ENCODE measurements at regions not wholly inside any gene's neighbourhood (a gene's known extent, or its start where the extent isn't known, plus 50 kb on each side); places are given as distances from the start of the nearest gene placed in this dataset.
"Not testable (repeated sequence)": the region's sequence is repeated elsewhere in the genome, so short reads cannot be mapped to it uniquely, and the experiment has no call there.

DNA sequence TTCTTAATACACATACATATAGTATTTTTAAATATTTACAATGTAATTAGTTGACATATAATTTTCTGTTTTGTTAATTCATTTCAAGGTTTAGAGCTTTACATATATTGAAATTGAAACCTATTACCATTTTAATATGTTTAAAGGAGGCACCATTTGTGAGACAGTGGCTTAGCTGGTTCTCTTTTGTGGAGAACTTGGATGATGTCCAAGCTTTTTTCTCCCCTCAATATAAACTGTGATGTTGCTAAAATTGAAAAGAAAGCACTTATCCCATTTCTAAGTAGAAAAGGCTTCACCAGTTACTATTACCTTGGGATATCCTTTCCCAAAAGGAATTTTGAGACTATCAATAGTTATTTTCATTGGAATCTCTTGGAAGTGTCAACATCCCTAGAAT is 707.2 kb downstream of the NTRK3 start:
- H3K27me3 ChIP-seq: no peaks in the 10 kb centered on the region
- no peaks in the 10 kb centered on the region for H3K36me3 ChIP-seq
- no peaks in the 10 kb centered on the region for H3K9me3 ChIP-seq (ENCODE audit: low read depth)
- no peak overlapping the region for H3K4me3 ChIP-seq
- no peak for DNase-seq (ENCODE audit: low read depth in 1 of 2, low spot score in 1 of 2)
- TF ChIP-seq, protein P1, sequence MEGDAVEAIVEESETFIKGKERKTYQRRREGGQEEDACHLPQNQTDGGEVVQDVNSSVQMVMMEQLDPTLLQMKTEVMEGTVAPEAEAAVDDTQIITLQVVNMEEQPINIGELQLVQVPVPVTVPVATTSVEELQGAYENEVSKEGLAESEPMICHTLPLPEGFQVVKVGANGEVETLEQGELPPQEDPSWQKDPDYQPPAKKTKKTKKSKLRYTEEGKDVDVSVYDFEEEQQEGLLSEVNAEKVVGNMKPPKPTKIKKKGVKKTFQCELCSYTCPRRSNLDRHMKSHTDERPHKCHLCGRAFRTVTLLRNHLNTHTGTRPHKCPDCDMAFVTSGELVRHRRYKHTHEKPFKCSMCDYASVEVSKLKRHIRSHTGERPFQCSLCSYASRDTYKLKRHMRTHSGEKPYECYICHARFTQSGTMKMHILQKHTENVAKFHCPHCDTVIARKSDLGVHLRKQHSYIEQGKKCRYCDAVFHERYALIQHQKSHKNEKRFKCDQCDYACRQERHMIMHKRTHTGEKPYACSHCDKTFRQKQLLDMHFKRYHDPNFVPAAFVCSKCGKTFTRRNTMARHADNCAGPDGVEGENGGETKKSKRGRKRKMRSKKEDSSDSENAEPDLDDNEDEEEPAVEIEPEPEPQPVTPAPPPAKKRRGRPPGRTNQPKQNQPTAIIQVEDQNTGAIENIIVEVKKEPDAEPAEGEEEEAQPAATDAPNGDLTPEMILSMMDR (IDR thresholded peaks at IDR 0.05; ENCODE audit: low read depth, low read length): no peak
- H3K4me1 ChIP-seq (ENCODE audit: low read depth): no peaks in the 10 kb centered on the region
- H3K27ac ChIP-seq: no peak overlapping the region

DNA sequence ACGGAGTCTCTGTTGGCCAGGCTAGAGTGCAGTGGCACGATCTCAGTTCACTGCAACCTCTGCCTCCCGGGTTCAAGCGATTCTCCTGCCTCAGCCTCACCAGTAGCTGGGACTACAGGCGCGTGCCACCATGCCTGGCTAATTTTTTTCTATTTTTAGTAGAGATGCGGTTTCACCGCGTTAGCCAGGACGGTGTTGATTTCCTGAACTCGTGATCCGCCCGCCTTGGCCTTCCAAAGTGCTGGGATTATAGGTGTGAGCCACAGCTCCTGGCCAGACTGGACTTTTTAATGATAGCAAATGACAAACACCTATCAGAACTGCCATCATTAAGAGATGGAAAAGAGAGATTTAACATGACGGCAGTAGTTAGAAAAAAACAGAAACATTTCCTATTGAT is 707.9 kb downstream of the NTRK3 start:
- H3K4me3 ChIP-seq; H3K27me3 ChIP-seq; DNase-seq (ENCODE audit: low read depth in 1 of 2, low spot score in 1 of 2); H3K4me1 ChIP-seq (ENCODE audit: low read depth); H3K27ac ChIP-seq; H3K9me3 ChIP-seq (ENCODE audit: low read depth); H3K36me3 ChIP-seq: not testable (repeated sequence)

DNA sequence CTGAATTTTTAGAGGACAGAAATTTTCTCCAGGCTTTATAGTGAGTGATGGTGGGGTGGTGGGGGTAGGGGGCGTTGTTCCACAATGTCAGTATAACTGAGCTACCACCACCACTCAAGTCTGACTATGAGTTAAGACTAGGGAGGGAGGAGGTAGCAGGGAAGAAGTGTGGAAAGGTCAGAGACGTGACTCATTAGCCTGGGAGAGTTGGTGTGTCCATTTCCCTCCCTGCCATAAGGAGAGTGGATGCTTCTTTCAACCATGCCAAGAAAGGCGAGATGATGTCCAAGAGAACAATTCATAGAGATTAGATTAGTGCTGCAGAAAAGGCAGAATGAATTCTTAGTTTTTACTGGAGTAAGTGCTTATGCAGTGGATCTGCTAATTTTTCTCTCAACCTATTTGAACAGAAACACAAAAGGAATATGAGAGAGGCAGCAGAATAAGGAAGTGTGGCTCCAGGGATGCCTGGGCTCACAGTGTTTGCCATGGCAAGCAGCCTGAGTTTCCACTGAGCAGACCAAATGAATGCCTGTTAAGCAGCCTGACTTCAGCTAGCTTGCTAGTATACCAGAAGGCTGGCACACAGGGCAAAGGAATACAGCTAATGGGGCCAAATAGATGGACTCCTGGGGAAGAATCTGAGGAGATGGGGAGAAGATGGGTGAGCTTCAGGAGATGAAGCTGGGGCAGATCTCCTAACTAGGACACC is 708.9 kb downstream of the NTRK3 start:
- peak in 1 of 2 donors; percentile 80 for DNase-seq (ENCODE audit: low read depth in 1 of 2, low spot score in 1 of 2)
- Histone ChIP-seq H3K9me3 (ENCODE audit: low read depth) (no peaks in the 10 kb centered on the region), H3K27me3 (no peaks in the 10 kb centered on the region), H3K36me3 (no peaks in the 10 kb centered on the region), H3K4me1 (ENCODE audit: low read depth) (no peaks in the 10 kb centered on the region), H3K27ac (no peak overlapping the region), H3K4me3 (no peak overlapping the region)
- TF ChIP-seq, protein P1 (IDR thresholded peaks at IDR 0.05; ENCODE audit: low read depth, low read length): no peak

DNA sequence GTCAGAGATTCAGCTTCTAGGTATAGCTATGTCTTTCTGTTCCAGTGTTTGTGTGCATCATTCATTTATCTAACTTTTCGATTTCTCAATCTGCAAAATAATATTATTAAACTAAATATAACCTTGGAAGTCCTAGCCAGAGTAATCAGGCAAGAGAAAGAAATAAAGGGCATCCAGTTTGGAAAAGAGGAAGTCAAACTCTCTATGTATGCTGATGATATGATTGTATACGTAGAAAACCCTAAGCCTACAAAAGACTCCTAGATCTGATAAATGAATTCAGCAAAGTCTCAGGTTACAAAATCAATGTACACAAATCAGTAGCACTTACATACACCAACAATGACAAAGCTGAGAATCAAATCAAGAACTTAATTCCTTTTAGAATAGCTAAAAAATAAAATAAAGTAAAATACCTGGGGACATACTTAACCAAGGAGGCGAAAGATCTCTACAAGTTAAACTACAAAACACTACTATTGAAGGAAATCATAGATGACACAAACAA is 718.2 kb downstream of the NTRK3 start:
- Histone ChIP-seq H3K4me3 (no peak overlapping the region), H3K9me3 (ENCODE audit: low read depth) (no peaks in the 10 kb centered on the region), H3K4me1 (ENCODE audit: low read depth) (no peaks in the 10 kb centered on the region), H3K36me3 (no peaks in the 10 kb centered on the region), H3K27ac (no peak overlapping the region), H3K27me3 (no peaks in the 10 kb centered on the region)
- no peak for DNase-seq (ENCODE audit: low read depth in 1 of 2, low spot score in 1 of 2)
- TF ChIP-seq, protein P1 (IDR thresholded peaks at IDR 0.05; ENCODE audit: low read depth, low read length): no peak

DNA sequence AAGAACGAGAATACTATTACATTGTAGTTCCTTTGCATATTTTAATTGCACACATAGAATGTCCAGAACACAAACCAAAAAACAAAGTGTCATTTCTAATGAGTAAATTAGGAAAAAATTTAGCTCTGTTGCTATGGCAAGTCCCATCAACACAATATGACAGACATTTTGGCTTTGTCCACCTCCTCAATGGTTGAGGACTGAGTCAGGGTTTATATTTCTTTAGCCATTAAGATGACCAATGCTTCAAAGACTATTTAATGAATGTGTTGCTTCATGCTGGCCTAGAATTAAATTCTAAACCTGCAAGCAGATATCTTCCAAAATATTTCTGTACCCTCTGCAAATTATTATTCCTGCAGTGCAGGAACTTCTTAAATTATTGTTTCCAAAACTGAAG is 719.2 kb downstream of the NTRK3 start:
- Histone ChIP-seq H3K4me3 (no peak overlapping the region), H3K9me3 (ENCODE audit: low read depth) (no peaks in the 10 kb centered on the region), H3K36me3 (no peaks in the 10 kb centered on the region), H3K27me3 (no peaks in the 10 kb centered on the region), H3K4me1 (ENCODE audit: low read depth) (no peaks in the 10 kb centered on the region), H3K27ac (no peak overlapping the region)
- TF ChIP-seq, protein P1 (IDR thresholded peaks at IDR 0.05; ENCODE audit: low read depth, low read length): no peak
- DNase-seq (ENCODE audit: low read depth in 1 of 2, low spot score in 1 of 2): no peak

DNA sequence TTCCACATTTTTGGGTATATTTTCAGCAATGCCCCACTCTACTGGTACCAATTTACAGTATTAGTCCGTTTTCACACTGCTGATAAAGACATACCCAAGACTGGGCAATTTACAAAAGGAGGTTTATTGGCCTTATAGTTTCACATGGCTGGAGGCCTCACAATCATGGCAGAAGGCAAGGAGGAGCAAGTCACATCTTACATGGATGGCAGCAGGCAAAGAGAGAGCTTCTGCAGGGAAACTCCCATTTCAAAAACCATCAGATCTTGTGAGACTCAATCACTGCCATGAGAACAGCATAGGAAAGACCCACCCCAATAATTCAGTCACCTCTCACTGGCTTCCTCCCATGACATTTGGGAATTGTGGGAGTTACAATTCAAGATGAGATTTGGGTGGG is 722.9 kb downstream of the NTRK3 start:
- H3K4me3 ChIP-seq; H3K36me3 ChIP-seq; DNase-seq (ENCODE audit: low read depth in 1 of 2, low spot score in 1 of 2); H3K4me1 ChIP-seq (ENCODE audit: low read depth); H3K27ac ChIP-seq; H3K27me3 ChIP-seq; H3K9me3 ChIP-seq (ENCODE audit: low read depth): not testable (repeated sequence)

All from cardiac muscle cell (in vitro differentiated cells and primary cell).